GM21528 (cell line): ENCODE measurements at regions not wholly inside any gene's neighbourhood (a gene's known extent, or its start where the extent isn't known, plus 50 kb on each side); places are given as distances from the start of the nearest gene placed in this dataset.

Source experiments
- ATAC-seq: cut with Tn5 transposase; IDR thresholded peaks from one replicate; pipeline ENCODE4 v1.9.1; 2021; ENCODE audit warnings: mild to moderate bottlenecking, moderate library complexity; ENCODE audit not compliant: unreplicated experiment, low FRiP score

GRCh38 chr11:32039149-32039548 is 51.7 kb upstream of the RCN1 start:
- ATAC-seq: no peak

DNA sequence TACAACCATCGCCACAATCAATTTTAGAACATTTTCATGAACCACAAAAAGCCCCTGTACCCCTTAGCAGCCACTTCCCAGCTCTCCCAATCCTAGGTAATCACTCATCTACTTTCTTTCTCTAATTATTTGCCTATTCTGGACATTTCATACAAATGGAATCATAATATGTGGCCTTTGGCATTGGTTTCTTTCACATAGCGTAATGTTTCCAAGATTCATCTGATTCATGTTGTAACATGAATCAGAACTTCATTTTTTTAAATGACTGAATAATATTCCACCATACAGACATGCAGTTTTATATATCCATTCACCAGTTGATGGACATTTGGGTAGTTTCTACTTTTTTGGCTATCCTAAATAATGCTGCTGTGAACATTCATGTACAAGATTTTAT is 56.2 kb upstream of the RCN1 start:
- no peak for ATAC-seq

- no peak for ATAC-seq
These were observed 56.7 kb upstream of the RCN1 start for GRCh38 chr11:32034149-32034548.

GRCh38 chr11:32033491-32033890 is 57.4 kb upstream of the RCN1 start:
- no peak for ATAC-seq

DNA sequence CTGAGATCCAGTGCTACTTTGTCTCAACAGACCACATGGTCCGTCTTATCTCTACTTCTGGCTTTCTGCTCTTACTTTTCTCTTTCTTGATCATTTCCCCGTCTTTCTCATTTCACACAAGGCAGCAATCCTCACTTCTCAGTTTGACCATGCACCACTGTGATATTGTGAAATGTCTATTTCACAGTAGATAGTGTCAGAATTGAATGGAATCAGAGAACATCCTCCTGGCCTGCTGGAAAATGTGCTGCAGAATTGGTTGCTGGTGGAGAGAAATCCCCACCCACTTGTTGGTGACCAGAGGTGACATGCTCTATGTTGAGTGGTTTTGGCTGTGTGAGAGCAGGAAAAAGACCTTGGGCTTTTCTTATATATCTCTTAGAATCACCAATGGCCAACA is 57.8 kb upstream of the RCN1 start:
- ATAC-seq: no peak

GRCh38 chr11:32032478-32032877 is 58.4 kb upstream of the RCN1 start:
- no peak for ATAC-seq

GRCh38 chr11:32032052-32032451 is 58.8 kb upstream of the RCN1 start:
- no peak for ATAC-seq

DNA sequence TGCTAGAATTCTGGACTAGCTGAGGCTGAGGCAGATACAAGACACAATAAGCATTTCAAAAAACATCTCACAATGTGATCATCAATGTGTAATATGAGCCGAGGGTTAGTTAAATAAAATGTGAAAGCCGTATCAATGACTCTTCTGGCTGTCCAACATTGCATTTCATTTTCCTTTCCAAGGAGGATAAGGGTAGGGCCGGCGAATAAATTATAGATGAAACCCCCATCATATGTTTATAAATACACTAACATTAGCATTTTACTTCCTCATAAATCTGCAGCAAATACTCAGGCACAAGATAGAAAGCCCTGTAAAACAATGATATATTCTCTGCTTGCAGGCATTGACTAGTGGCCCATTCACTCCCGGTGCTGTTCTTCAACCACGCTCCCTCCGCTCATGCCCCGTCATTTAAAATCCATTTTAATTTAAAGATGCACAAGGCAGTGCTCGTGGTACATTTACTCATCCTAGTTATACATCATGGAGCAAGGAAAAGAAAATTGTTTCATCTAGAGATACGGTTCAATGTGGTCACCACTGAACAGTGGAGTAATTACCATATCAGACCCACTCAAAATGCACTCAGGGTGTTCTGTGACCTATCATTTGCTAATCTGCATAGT is 59.9 kb upstream of the RCN1 start:
- no peak for ATAC-seq

GRCh38 chr11:32029721-32030120 is 61.2 kb upstream of the RCN1 start:
- ATAC-seq: no peak

GRCh38 chr11:32028201-32028600 is 62.7 kb upstream of the RCN1 start:
- ATAC-seq: no peak

DNA sequence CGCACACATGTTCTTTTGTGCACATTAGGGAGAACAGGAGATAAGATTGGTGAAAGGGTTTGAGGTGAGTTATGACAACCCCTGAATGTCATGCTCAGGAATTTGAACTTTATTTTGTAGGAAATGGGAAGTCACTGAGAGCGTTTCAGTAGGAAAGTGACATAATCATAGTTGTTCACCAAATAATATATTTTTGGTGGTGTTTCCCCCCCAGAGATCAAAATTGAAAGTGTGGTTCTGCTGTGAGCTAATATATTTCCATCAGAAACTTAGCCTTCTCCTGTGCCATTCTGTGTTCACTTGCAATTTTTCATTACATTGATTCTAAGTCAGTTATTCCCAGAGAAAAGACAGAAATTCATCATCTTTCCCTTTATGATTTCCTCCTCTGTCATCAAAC is 64.1 kb upstream of the RCN1 start:
- no peak for ATAC-seq

DNA sequence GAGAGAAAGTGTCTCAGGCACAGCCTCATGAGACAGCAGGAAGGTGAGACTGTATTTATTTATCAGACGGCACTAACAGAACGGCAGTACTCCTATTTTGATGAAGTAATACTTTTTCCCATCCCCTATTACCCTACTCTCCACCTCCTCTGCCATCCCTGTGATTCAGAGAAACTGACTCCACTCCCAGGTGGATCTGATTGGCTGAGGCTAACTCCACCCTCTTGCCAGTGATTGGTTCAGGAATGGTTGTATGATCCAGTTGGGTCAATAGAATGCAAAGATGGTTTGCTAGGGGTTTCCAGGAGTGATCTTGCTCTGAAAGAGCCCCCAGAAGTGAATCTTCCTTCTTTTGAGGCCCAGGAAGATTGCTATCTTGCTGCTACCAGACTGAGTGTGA is 65.9 kb upstream of the RCN1 start:
- ATAC-seq: no peak

DNA sequence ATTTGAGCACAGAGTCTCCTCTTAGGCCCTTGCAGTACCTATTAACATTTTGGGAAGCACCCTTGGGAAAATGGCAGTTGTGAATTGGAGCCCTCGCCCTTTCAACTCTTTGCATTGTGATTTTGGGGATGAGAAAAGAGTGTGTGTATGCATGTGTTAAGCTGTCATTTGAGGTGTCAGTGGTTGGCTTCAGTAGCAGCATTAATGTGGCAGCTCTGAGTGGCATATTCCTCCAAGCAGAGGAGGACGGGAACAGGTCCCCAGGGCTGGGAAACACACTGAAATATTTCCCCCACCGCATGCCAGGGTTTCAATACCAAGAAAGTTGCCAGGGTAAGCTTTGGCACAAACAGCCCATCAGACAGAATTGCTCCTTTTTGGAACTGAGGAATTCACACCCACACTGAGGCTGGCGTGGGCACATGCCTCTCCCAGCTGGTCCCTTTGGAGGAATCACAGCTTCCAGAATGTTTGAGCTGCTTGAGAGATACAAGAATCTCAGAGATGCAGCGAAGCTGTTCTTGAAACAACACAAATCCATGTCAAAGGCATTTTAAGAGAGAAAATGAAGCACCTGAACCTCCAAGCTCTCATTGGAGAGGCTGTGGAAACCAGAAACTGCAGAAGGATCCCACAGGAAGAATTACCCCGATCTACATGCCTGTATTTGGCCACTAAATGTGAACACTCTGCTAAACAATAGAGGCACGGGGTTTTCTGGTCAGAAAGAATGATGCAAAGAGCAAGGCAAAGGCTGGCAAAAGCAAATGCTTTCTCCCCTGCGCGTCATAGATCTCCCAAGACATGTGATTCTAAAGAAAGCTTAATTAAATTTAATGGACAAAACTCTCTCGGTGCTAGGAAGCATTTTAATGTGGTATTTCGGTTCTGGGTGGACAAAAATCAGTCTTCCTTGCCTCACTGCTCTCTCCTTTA is 67.2 kb upstream of the RCN1 start:
- ATAC-seq: no peak

DNA sequence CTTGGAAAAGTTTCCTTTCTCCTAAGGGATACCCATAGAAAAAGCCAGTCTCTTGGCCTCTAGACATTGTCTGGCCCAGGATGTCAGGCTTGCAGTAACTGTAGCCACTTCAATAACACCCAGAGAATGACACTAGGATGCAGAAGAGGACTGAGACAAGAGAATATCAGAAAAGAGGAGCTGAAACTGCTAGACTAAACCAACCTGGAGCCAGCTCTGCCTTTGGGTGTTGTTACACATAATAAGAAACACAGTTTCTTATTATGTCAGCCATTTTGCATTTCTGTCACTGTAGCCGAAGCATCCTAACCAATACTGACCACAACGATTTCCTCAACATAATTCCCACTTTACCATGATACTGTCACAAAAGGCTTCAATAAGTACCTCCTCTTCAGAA is 72.2 kb upstream of the RCN1 start:
- no peak for ATAC-seq

DNA sequence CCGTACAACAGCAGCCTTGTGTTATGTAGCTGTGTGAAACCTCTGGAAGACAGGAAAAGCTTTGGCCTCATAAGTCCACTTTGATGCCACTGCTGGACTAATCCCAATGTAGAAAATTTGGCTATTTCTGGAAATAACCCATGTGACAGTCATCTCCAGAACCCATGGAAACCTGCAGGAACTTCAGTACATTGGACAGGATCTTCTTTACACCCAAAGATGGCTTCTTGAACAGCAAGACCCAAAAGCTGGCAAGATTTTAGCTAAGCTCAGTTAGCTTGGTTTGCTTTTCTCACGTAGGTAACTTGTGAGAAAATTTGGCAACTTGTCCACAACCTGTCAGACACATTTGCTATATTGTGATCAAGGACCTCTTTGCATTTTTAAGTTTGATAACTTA is 74.8 kb upstream of the RCN1 start:
- ATAC-seq: no peak

GRCh38 chr11:32015427-32015826 is 75.4 kb upstream of the RCN1 start:
- no peak for ATAC-seq

DNA sequence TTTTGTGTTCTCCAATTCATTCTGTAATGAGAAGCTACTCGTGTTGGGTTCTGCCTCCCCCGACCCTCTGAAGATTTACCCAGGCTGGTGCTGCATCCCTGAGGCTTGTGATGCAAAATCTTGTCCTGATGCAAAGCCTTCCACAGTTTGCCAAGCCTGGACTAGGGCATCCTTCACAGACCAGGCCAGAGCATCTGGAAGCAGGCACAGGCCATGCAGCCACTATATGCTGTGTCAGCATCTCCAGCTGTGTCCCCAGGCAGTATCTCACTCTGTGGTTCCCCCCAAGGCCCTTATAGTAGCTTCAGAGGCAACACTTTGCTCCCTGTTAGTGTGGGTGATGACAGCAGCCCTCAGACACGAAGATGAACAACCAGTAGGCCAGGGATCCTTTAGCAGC is 77.3 kb upstream of the RCN1 start:
- no peak for ATAC-seq

DNA sequence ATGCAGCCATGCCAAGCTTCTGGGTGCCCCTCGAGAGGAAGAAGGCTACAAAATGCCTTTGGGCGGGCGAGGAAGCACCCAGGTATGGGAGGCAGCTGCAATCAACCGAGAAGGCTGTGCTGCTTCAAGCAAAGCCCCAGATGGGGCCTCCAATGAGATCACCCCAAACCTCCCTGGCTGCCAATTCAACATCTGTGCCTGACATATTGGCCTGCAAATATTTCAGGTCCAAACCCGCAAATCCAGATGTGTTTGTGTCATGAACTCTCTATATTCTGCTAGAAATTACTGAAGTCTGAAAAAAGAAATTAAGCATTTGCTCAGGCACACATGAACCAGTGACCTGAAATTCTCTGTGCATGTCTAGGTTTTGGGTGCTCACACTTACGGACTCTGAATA is 78.8 kb upstream of the RCN1 start:
- no peak for ATAC-seq

GRCh38 chr11:32008880-32009551 is 81.9 kb upstream of the RCN1 start:
- no peak for ATAC-seq

GRCh38 chr11:32006799-32007388 is 84.0 kb upstream of the RCN1 start:
- no peak for ATAC-seq

- no peak for ATAC-seq
These were observed 85.0 kb upstream of the RCN1 start for GRCh38 chr11:32005786-32006416.
